Osteocyte (in vitro differentiated cells): ENCODE measurements at regions not wholly inside any gene's neighbourhood (a gene's known extent, or its start where the extent isn't known, plus 50 kb on each side); places are given as distances from the start of the nearest gene placed in this dataset.

ENCODE experiments used
- DNase-seq: peaks from one replicate; pipeline ENCODE4 v3.0.0; 2021; ENCODE audit warnings: mixed read lengths; ENCODE audit not compliant: unreplicated experiment; ENCODE audit errors: extremely low spot score
- H3K27ac Mint-ChIP-seq: one replicate; pipeline ENCODE4 v1.8.0; 2021; ENCODE audit warnings: mild to moderate bottlenecking, mixed read lengths; ENCODE audit not compliant: unreplicated experiment
- H3K27me3 Mint-ChIP-seq: one replicate; pipeline ENCODE4 v1.8.0; 2021; ENCODE audit warnings: mixed read lengths; ENCODE audit not compliant: unreplicated experiment
- H3K36me3 Mint-ChIP-seq: one replicate; pipeline ENCODE4 v1.8.0; 2021; ENCODE audit warnings: mixed read lengths; ENCODE audit not compliant: unreplicated experiment
- H3K4me1 Mint-ChIP-seq: one replicate; pipeline ENCODE4 v1.8.0; 2021; ENCODE audit warnings: mixed read lengths; ENCODE audit not compliant: unreplicated experiment
- H3K4me3 Mint-ChIP-seq: one replicate; pipeline ENCODE4 v1.8.0; 2021; ENCODE audit warnings: mild to moderate bottlenecking, moderate library complexity, mixed read lengths; ENCODE audit not compliant: unreplicated experiment
- H3K9me3 Mint-ChIP-seq: one replicate; pipeline ENCODE4 v1.8.0; 2021; ENCODE audit warnings: mixed read lengths; ENCODE audit not compliant: unreplicated experiment
- TF ChIP-seq, protein P1 (sequence below): fragments of 200-600 bp; sonication (generic); IDR thresholded peaks from 2 replicates; pipeline ENCODE4 v1.5.0; 2021; ENCODE audit warnings: antibody characterized with exemption, mild to moderate bottlenecking, moderate library complexity

DNA sequence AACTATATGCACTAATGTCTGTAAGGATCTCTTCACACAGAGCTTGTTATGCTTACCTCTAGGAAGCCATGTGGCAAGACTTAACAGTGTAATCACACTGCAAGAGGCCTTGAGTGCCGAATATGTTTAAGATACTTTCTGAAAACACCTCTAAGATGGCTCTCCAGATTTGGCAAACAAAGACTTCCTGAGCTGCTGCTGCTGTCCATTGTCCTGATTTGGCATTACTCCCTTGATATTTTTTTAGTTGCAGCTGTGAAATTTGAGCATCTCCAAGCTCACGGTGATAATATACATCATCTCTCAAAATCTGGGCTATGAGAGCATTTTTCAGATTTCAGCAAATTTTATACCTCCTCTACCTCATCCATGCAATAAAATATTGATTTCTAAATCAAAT is 384.5 kb upstream of the CDH6 start:
- Mint-ChIP-seq H3K4me3 (no peak overlapping the region), H3K27ac (no peak overlapping the region), H3K4me1 (no peaks in the 10 kb centered on the region), H3K27me3 (peaks cover 4% of the 10 kb centered on the region), H3K36me3 (no peaks in the 10 kb centered on the region), H3K9me3 (no peaks in the 10 kb centered on the region)
- DNase-seq: no peak
- TF ChIP-seq, protein P1, sequence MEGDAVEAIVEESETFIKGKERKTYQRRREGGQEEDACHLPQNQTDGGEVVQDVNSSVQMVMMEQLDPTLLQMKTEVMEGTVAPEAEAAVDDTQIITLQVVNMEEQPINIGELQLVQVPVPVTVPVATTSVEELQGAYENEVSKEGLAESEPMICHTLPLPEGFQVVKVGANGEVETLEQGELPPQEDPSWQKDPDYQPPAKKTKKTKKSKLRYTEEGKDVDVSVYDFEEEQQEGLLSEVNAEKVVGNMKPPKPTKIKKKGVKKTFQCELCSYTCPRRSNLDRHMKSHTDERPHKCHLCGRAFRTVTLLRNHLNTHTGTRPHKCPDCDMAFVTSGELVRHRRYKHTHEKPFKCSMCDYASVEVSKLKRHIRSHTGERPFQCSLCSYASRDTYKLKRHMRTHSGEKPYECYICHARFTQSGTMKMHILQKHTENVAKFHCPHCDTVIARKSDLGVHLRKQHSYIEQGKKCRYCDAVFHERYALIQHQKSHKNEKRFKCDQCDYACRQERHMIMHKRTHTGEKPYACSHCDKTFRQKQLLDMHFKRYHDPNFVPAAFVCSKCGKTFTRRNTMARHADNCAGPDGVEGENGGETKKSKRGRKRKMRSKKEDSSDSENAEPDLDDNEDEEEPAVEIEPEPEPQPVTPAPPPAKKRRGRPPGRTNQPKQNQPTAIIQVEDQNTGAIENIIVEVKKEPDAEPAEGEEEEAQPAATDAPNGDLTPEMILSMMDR: no peak

DNA sequence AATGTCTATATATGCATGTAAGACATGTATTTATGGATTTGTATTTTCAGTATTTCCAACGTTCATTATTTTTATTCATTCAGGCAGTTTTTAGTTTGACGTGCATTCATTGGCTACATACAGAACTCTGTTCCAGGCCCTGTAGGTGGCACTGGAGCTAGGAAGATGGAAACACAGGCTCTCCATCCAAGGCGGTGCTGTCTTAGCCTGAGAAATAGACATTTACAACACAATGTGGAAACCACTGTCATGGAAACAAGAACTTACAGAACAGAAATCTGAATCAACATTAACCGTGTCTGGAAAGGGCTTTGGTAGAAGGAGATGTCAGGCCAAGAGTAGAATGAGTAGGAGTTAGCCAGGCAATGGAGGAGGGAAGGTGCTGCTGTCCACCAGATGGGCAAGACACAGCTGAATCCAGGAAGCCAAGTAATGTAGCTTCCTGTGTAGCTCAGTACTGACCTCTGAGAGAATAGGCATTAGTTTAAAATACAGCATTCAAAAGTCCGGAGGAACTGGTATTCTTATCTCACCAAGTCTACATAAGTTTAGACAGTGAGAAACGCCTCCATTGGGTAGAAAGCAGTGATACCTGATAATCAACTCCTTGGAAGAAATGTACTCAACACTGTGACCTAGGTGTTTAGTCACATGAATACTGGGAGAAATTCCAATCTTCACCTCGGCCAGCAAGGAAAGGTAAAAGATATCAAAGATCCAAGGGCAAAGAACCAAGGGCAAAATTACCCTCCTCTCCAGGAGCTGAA is 388.6 kb upstream of the CDH6 start:
- DNase-seq: no peak
- Mint-ChIP-seq H3K4me1 (peaks cover 13% of the 10 kb centered on the region), H3K4me3 (no peak overlapping the region), H3K27ac (no peak overlapping the region), H3K9me3 (no peaks in the 10 kb centered on the region), H3K27me3 (no peaks in the 10 kb centered on the region), H3K36me3 (no peaks in the 10 kb centered on the region)
- TF ChIP-seq, protein P1: peak; percentile 44

DNA sequence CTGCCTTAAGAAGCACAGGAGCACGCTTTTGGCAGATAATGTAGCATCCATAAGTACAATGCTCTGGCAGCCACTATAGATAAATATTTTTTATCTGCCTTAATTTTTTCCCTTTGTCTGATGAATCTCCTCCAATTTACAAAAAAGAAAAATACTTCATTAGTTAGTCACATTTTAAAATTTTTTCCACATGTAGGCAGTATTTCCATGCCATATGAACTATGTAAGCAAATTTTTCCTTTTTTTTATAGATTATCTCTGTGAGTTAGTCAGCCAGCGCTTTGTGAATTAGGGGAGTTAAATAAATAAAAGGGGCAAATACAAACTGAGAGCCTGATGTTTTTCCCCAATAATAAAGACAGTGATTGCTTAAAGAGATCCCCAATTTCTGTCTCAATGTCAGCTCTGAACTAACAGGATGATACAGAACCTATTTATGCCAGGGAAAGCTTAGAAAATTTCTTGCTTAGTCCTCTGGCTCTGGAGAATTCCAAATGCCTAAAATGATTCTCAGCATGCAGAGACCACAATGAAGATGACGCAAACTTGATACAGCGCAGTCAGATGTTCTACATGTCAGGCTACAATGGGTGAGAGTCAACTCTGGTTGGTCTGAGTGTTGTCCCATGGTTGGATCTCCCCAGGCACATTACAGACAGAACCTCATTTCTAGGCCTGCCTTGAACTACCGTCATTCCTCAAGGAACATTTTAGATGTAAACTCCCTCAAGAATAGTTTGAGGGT is 390.4 kb upstream of the CDH6 start:
- TF ChIP-seq, protein P1: peak; percentile 30
- no peaks in the 10 kb centered on the region for H3K9me3 Mint-ChIP-seq
- no peak overlapping the region for H3K4me3 Mint-ChIP-seq
- DNase-seq: no peak
- no peak overlapping the region for H3K27ac Mint-ChIP-seq
- no peaks in the 10 kb centered on the region for H3K36me3 Mint-ChIP-seq
- H3K27me3 Mint-ChIP-seq: no peaks in the 10 kb centered on the region
- peaks cover 13% of the 10 kb centered on the region for H3K4me1 Mint-ChIP-seq

DNA sequence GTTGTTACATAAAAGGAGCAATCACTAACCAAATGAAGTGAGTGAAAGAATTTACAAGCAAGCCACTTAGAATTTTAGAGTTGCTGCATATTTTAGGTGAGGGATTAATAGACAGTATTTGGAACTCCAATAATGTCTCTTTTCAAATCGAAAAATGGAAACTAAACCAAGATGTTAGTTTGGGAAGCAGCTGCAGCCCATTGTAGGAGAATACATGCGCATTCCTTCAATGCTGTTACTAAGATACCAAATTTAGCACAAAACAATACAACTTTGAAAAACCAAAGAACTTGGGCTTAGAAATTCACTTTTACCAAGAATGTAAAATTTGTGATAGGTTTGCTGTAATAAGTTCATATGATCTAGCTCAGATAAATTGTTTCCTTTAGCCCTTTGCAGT is 411.8 kb upstream of the CDH6 start:
- no peaks in the 10 kb centered on the region for H3K4me1 Mint-ChIP-seq
- peaks cover 4% of the 10 kb centered on the region for H3K36me3 Mint-ChIP-seq
- DNase-seq: no peak
- no peaks in the 10 kb centered on the region for H3K27me3 Mint-ChIP-seq
- H3K27ac Mint-ChIP-seq: no peak overlapping the region
- TF ChIP-seq, protein P1: no peak
- no peak overlapping the region for H3K4me3 Mint-ChIP-seq
- H3K9me3 Mint-ChIP-seq: peaks cover 25% of the 10 kb centered on the region

DNA sequence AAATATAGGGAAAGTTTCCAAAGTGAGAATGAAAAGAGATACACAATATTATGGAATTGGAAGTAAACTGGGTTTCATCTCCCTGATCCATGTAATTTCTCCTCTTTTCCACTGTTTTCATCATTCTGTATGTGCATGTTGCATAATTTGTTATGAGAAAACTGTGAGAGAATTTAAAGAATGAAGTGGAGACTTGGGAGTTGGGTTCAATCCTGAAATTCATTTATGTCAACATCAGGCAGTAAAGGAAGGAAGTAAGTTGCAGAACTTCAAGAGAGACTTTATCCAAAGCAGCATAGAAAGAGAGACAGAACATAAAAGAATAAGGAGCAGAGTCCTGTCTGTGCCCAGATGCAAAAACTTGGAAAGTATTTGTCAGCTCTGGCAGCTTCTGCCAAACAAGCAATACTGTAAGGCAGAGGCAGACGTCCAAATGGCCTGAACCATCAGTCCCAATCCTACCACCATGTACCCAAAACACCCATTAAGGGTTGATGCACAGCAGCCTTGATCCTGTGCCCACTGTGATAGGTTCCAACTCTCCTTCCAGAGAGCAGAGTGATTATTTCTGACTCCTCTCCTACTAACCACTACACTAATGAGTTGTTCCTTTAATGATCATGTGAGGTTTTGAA is 425.3 kb upstream of the CDH6 start:
- Mint-ChIP-seq H3K36me3 (peaks cover 2% of the 10 kb centered on the region), H3K9me3 (peaks cover 5% of the 10 kb centered on the region), H3K27me3 (no peaks in the 10 kb centered on the region), H3K4me1 (peaks cover 48% of the 10 kb centered on the region), H3K27ac (peak overlapping the region; percentile 72), H3K4me3 (no peak overlapping the region)
- TF ChIP-seq, protein P1: no peak
- no peak for DNase-seq
